Mammary epithelial cell (primary cell): ENCODE measurements at regions not wholly inside any gene's neighbourhood (a gene's known extent, or its start where the extent isn't known, plus 50 kb on each side); places are given as distances from the start of the nearest gene placed in this dataset.

Experiments
- CTCF ChIP-seq, 2 donors: IDR thresholded peaks in 1 of 2; conservative IDR thresholded peaks in 1 of 2; 2 replicates each; pipeline ENCODE4 v1.5.1; 2011 to 2012; ENCODE audit warnings: inconsistent platforms in 2 of 2, low read length in 2 of 2, mild to moderate bottlenecking in 2 of 2, control low read depth in 1 of 2, low read depth in 1 of 2; ENCODE audit not compliant: insufficient read depth in 1 of 2; ENCODE audit errors: extremely low read depth in 1 of 2
- EZH2 ChIP-seq: IDR thresholded peaks from 2 replicates; pipeline ENCODE4 v1.6.1; 2012; ENCODE audit warnings: low read length, inconsistent platforms, borderline replicate concordance

GRCh38 chr1:189226779-189227178 lies 1250.9 kb downstream of the BRINP3 start:
- TF ChIP-seq CTCF (conservative IDR thresholded peaks at IDR 0.05 in 1 of 2, IDR thresholded peaks at IDR 0.05 in 1 of 2; ENCODE audit: extremely low read depth in 1 of 2, insufficient read depth in 1 of 2, low read depth in 1 of 2, low read length in 2 of 2), result no peak
- TF ChIP-seq EZH2, result no peak
